ENCODE measurements at regions not wholly inside any gene's neighbourhood (a gene's known extent, or its start where the extent isn't known, plus 50 kb on each side); places are given as distances from the start of the nearest gene placed in this dataset.

GRCh38 chr2:45273412-45274249 lies 264.4 kb upstream of the SIX2 start:
- TF ChIP-seq CTCF (IDR thresholded peaks at IDR 0.05): no peak
- no peak for TF ChIP-seq POLR2A (IDR thresholded peaks at IDR 0.05)
